Uterus (tissue), 2 donors: ENCODE measurements at regions not wholly inside any gene's neighbourhood (a gene's known extent, or its start where the extent isn't known, plus 50 kb on each side); places are given as distances from the start of the nearest gene placed in this dataset.

ENCODE experiments used
- POLR2A ChIP-seq, 2 donors: fragments of 450-650 bp; IDR thresholded peaks; one replicate each; pipeline ENCODE4 v1.6.1; 2016; ENCODE audit warnings: antibody characterized with exemption in 2 of 2, mild to moderate bottlenecking in 1 of 2, moderate library complexity in 1 of 2
- TF ChIP-seq, protein P1 (sequence below), 4 experiments: fragments of 200-600 bp in 2 of 4; fragments of 450-650 bp in 2 of 4; sonication (generic) in 2 of 4; IDR thresholded peaks; one replicate each; pipeline ENCODE4 v1.5.1; 2016 to 2019; ENCODE audit warnings: antibody characterized with exemption in 4 of 4, mild to moderate bottlenecking in 2 of 4, moderate library complexity in 1 of 4

DNA sequence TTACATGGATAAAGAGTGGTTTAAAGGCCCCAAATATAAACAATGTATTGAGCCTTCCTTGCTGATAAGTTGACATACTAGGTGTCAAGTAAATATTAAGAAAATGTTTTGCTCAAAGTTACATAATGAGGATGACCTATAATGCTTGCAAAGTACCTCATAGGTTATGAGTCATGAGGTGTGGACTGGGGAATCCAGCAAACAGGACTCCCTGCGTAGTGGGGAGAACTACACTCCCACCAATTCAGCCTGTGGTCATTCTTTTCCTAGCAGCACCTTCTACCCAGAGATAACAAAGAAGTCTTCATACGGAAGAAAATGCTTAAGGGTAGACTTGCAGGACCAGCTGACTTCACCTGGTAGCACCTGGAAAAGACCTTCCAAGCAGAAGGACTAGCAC, 418.9 kb upstream of the CPEB2 start:
- TF ChIP-seq, protein P1, sequence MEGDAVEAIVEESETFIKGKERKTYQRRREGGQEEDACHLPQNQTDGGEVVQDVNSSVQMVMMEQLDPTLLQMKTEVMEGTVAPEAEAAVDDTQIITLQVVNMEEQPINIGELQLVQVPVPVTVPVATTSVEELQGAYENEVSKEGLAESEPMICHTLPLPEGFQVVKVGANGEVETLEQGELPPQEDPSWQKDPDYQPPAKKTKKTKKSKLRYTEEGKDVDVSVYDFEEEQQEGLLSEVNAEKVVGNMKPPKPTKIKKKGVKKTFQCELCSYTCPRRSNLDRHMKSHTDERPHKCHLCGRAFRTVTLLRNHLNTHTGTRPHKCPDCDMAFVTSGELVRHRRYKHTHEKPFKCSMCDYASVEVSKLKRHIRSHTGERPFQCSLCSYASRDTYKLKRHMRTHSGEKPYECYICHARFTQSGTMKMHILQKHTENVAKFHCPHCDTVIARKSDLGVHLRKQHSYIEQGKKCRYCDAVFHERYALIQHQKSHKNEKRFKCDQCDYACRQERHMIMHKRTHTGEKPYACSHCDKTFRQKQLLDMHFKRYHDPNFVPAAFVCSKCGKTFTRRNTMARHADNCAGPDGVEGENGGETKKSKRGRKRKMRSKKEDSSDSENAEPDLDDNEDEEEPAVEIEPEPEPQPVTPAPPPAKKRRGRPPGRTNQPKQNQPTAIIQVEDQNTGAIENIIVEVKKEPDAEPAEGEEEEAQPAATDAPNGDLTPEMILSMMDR (IDR thresholded peaks at IDR 0.05): no peak
- TF ChIP-seq POLR2A (IDR thresholded peaks at IDR 0.05): no peak
